Jurkat, Clone E6-1 (cell line): ENCODE measurements at regions not wholly inside any gene's neighbourhood (a gene's known extent, or its start where the extent isn't known, plus 50 kb on each side); places are given as distances from the start of the nearest gene placed in this dataset.

Experiments
- DNase-seq: peaks from one replicate; pipeline ENCODE4 v3.0.0-alpha.2; 2011; ENCODE audit warnings: low read depth, low spot score
- H3K4me3 ChIP-seq: 2 replicates; pipeline ENCODE4 v1.5.1; 2011; ENCODE audit warnings: mild to moderate bottlenecking, low read length, control low read depth, moderate library complexity

GRCh38 chr19:28915737-28916460, 297.1 kb downstream of the UQCRFS1 start:
- no peak overlapping the region for H3K4me3 ChIP-seq

GRCh38 chr19:28915202-28915601, 297.7 kb downstream of the UQCRFS1 start:
- H3K4me3 ChIP-seq, result no peak overlapping the region
- DNase-seq, result no peak

More at GRCh38 chr19:28915737-28916460, 297.1 kb downstream of the UQCRFS1 start:
- no peak for DNase-seq

GRCh38 chr19:28914173-28914572, 298.8 kb downstream of the UQCRFS1 start:
- DNase-seq, result no peak
- H3K4me3 ChIP-seq, result no peak overlapping the region

GRCh38 chr19:28913626-28914025, 299.3 kb downstream of the UQCRFS1 start:
- no peak for DNase-seq
- no peak overlapping the region for H3K4me3 ChIP-seq

- DNase-seq, result no peak
- H3K4me3 ChIP-seq, result no peak overlapping the region
Measured at GRCh38 chr19:28908941-28909340, 304.0 kb downstream of the UQCRFS1 start.

- DNase-seq, result no peak
- no peak overlapping the region for H3K4me3 ChIP-seq
Measured at GRCh38 chr19:28907534-28907933, 305.4 kb downstream of the UQCRFS1 start.

- no peak overlapping the region for H3K4me3 ChIP-seq
- DNase-seq, result no peak
Measured at GRCh38 chr19:28905996-28906395, 307.0 kb downstream of the UQCRFS1 start.

GRCh38 chr19:28899703-28900102, 313.2 kb downstream of the UQCRFS1 start:
- no peak overlapping the region for H3K4me3 ChIP-seq
- no peak for DNase-seq

- no peak for DNase-seq
Measured at GRCh38 chr19:28898249-28898648, 314.7 kb downstream of the UQCRFS1 start.

GRCh38 chr19:28889941-28890670, 322.8 kb downstream of the UQCRFS1 start:
- DNase-seq, result no peak
- no peak overlapping the region for H3K4me3 ChIP-seq

More at GRCh38 chr19:28898249-28898648, 314.7 kb downstream of the UQCRFS1 start:
- no peak overlapping the region for H3K4me3 ChIP-seq

- no peak overlapping the region for H3K4me3 ChIP-seq
- no peak for DNase-seq
Measured at GRCh38 chr19:28887920-28888618, 324.9 kb downstream of the UQCRFS1 start.

- no peak overlapping the region for H3K4me3 ChIP-seq
- DNase-seq, result no peak
Measured at GRCh38 chr19:28886708-28887107, 326.2 kb downstream of the UQCRFS1 start.

- no peak overlapping the region for H3K4me3 ChIP-seq
- DNase-seq, result no peak
Measured at GRCh38 chr19:28885965-28886364, 327.0 kb downstream of the UQCRFS1 start.

- no peak for DNase-seq
- H3K4me3 ChIP-seq, result no peak overlapping the region
Measured at GRCh38 chr19:28884786-28885476, 328.0 kb downstream of the UQCRFS1 start.

GRCh38 chr19:28883241-28883693, 329.7 kb downstream of the UQCRFS1 start:
- no peak overlapping the region for H3K4me3 ChIP-seq
- DNase-seq, result no peak

- DNase-seq, result no peak
- no peak overlapping the region for H3K4me3 ChIP-seq
Measured at GRCh38 chr19:28882818-28883217, 330.1 kb downstream of the UQCRFS1 start.

GRCh38 chr19:28881616-28882015, 331.3 kb downstream of the UQCRFS1 start:
- no peak for DNase-seq
- H3K4me3 ChIP-seq, result no peak overlapping the region

- H3K4me3 ChIP-seq, result no peak overlapping the region
- DNase-seq, result no peak
Measured at GRCh38 chr19:28880735-28881401, 332.1 kb downstream of the UQCRFS1 start.
